H9 (cell line): ENCODE measurements at regions not wholly inside any gene's neighbourhood (a gene's known extent, or its start where the extent isn't known, plus 50 kb on each side); places are given as distances from the start of the nearest gene placed in this dataset.

Source experiments
- DNase-seq: peaks from one replicate; pipeline ENCODE4 v3.0.0-alpha.2; 2017
- H2AFZ ChIP-seq: one replicate; pipeline ENCODE4 v1.6.1; 2013; ENCODE audit warnings: mild to moderate bottlenecking, low read length, control low read depth, moderate library complexity
- H2AK5ac ChIP-seq: 2 replicates; pipeline ENCODE4 v1.6.1; 2013; ENCODE audit warnings: low read length, control low read depth, mixed read lengths; ENCODE audit not compliant: insufficient read length
- H2BK120ac ChIP-seq: one replicate; pipeline ENCODE4 v1.6.1; 2013; ENCODE audit warnings: low read depth, mild to moderate bottlenecking, low read length, control low read depth, inconsistent platforms; ENCODE audit not compliant: poor library complexity, severe bottlenecking
- H2BK12ac ChIP-seq: 2 replicates; pipeline ENCODE4 v1.6.1; 2013; ENCODE audit warnings: low read length, control low read depth, mixed read lengths, low read depth; ENCODE audit not compliant: insufficient read length
- H2BK15ac ChIP-seq: 2 replicates; pipeline ENCODE4 v1.6.1; 2013; ENCODE audit warnings: low read depth, low read length, control low read depth
- H2BK20ac ChIP-seq: one replicate; pipeline ENCODE4 v1.6.1; 2013; ENCODE audit warnings: low read depth, mild to moderate bottlenecking, low read length, control low read depth, inconsistent platforms; ENCODE audit not compliant: poor library complexity, severe bottlenecking
- H2BK5ac ChIP-seq: 2 replicates; pipeline ENCODE4 v1.6.1; 2013; ENCODE audit warnings: low read length, control low read depth, mixed read lengths; ENCODE audit not compliant: insufficient read length
- H3K14ac ChIP-seq: 2 replicates; pipeline ENCODE4 v1.6.1; 2013; ENCODE audit warnings: low read length, control low read depth; ENCODE audit not compliant: insufficient read depth
- H3K18ac ChIP-seq: 2 replicates; pipeline ENCODE4 v1.6.1; 2013; ENCODE audit warnings: low read depth, mild to moderate bottlenecking, mixed read lengths, low read length, control low read depth; ENCODE audit not compliant: insufficient read length
- H3K23ac ChIP-seq: 2 replicates; pipeline ENCODE4 v1.6.1; 2013; ENCODE audit warnings: low read length, control low read depth, mixed read lengths, low read depth; ENCODE audit not compliant: insufficient read length
- H3K23me2 ChIP-seq: 2 replicates; pipeline ENCODE4 v1.6.1; 2013; ENCODE audit warnings: low read depth, mild to moderate bottlenecking, mixed read lengths, low read length, control low read depth; ENCODE audit not compliant: insufficient read length, poor library complexity, severe bottlenecking
- H3K27ac ChIP-seq: 2 replicates; pipeline ENCODE4 v1.5.1; 2013; ENCODE audit warnings: low read length, control low read depth, mixed read lengths, low read depth; ENCODE audit not compliant: insufficient read length
- H3K27me3 ChIP-seq: 2 replicates; pipeline ENCODE4 v1.6.1; 2013; ENCODE audit warnings: low read length, control low read depth, inconsistent platforms; ENCODE audit not compliant: insufficient read depth
- H3K4ac ChIP-seq: 2 replicates; pipeline ENCODE4 v1.6.1; 2013; ENCODE audit warnings: low read depth, mild to moderate bottlenecking, control low read depth, inconsistent platforms, low read length, moderate library complexity
- H3K4me1 ChIP-seq: 2 replicates; pipeline ENCODE4 v1.6.1; 2013; ENCODE audit warnings: low read length, control low read depth, inconsistent platforms; ENCODE audit not compliant: insufficient read depth
- H3K4me2 ChIP-seq: 2 replicates; pipeline ENCODE4 v1.6.1; 2013; ENCODE audit warnings: low read length, control low read depth, mixed read lengths; ENCODE audit not compliant: insufficient read length, insufficient read depth
- H3K56ac ChIP-seq: 2 replicates; pipeline ENCODE4 v1.6.1; 2013; ENCODE audit warnings: low read depth, mild to moderate bottlenecking, mixed read lengths, low read length, control low read depth; ENCODE audit not compliant: insufficient read length
- H3K79me1 ChIP-seq: 2 replicates; pipeline ENCODE4 v1.6.1; 2013; ENCODE audit warnings: low read depth, mild to moderate bottlenecking, moderate library complexity, low read length, control low read depth, inconsistent platforms; ENCODE audit not compliant: insufficient read depth, poor library complexity, severe bottlenecking
- H3K79me2 ChIP-seq: 2 replicates; pipeline ENCODE4 v1.6.1; 2013; ENCODE audit warnings: low read length, control low read depth, inconsistent platforms; ENCODE audit not compliant: insufficient read depth
- H3K9ac ChIP-seq: 2 replicates; pipeline ENCODE4 v1.6.1; 2013; ENCODE audit warnings: low read length, control low read depth, mixed read lengths; ENCODE audit not compliant: insufficient read length; ENCODE audit errors: extremely low read depth
- H3K9me3 ChIP-seq: one replicate; pipeline ENCODE4 v1.6.1; 2013; ENCODE audit warnings: low read depth, low read length, inconsistent platforms; ENCODE audit not compliant: control insufficient read depth
- H3T11ph ChIP-seq: one replicate; pipeline ENCODE4 v1.6.1; 2013; ENCODE audit warnings: mild to moderate bottlenecking, low read length, control low read depth, inconsistent platforms
- H4K20me1 ChIP-seq: one replicate; pipeline ENCODE4 v1.6.1; 2013; ENCODE audit not compliant: control insufficient read depth, insufficient read length, insufficient read depth
- H4K5ac ChIP-seq: 2 replicates; pipeline ENCODE4 v1.6.1; 2013; ENCODE audit warnings: low read depth, mild to moderate bottlenecking, mixed read lengths, low read length, control low read depth; ENCODE audit not compliant: insufficient read length
- H4K8ac ChIP-seq: replicated peaks from 2 replicates; pipeline ENCODE4 v1.6.1; 2013; ENCODE audit warnings: low read length, control low read depth, mixed read lengths, low read depth; ENCODE audit not compliant: insufficient read length
- H4K91ac ChIP-seq: 2 replicates; pipeline ENCODE4 v1.6.1; 2013; ENCODE audit warnings: low read depth, mild to moderate bottlenecking, moderate library complexity, mixed read lengths, low read length, control low read depth; ENCODE audit not compliant: insufficient read length
- H3K27ac Mint-ChIP-seq, 3 experiments: 2 replicates in 2 of 3; 3 replicates in 1 of 3; pipeline ENCODE4 v1.8.0; 2020 to 2021; ENCODE audit warnings: mixed read lengths in 3 of 3, mild to moderate bottlenecking in 1 of 3, moderate library complexity in 1 of 3
- H3K27me3 Mint-ChIP-seq: 2 replicates; pipeline ENCODE4 v1.8.0; 2021; ENCODE audit warnings: low read depth, mild to moderate bottlenecking, moderate library complexity, mixed read lengths
- H3K36me3 Mint-ChIP-seq, 3 experiments: 2 replicates in 2 of 3; 3 replicates in 1 of 3; pipeline ENCODE4 v1.8.0; 2020 to 2021; ENCODE audit warnings: low read depth in 3 of 3, mixed read lengths in 3 of 3; ENCODE audit not compliant: insufficient read depth in 1 of 3
- H3K4me1 Mint-ChIP-seq, 2 experiments: 2 replicates each; pipeline ENCODE4 v1.8.0; 2020; ENCODE audit warnings: mixed read lengths in 2 of 2
- H3K4me3 Mint-ChIP-seq, 2 experiments: 2 replicates in 1 of 2; 3 replicates in 1 of 2; pipeline ENCODE4 v1.8.0; 2020 to 2021; ENCODE audit warnings: mild to moderate bottlenecking in 2 of 2, mixed read lengths in 2 of 2, moderate library complexity in 1 of 2
- H3K9me3 Mint-ChIP-seq, 2 experiments: 2 replicates in 1 of 2; 3 replicates in 1 of 2; pipeline ENCODE4 v1.8.0; 2020; ENCODE audit warnings: mild to moderate bottlenecking in 2 of 2, mixed read lengths in 2 of 2, moderate library complexity in 1 of 2
- WGBS: extraction: QIAGEN DNeasy Blood & Tissue Kit; methylation state at CpG from one replicate; pipeline ENCODE4 v1.1.7; 2013; ENCODE audit warnings: missing lambda C conversion rate, low lambda C conversion rate, mixed read lengths; ENCODE audit not compliant: insufficient read length; ENCODE audit errors: extremely low coverage; 5-methylcytosine and 5-hydroxymethylcytosine counted together
- TF ChIP-seq, protein P1 (sequence below): fragments of 200-600 bp; sonication (generic); conservative IDR thresholded peaks from 3 replicates; pipeline ENCODE4 v1.8.0; 2021; ENCODE audit warnings: antibody characterized with exemption, mild to moderate bottlenecking

DNA sequence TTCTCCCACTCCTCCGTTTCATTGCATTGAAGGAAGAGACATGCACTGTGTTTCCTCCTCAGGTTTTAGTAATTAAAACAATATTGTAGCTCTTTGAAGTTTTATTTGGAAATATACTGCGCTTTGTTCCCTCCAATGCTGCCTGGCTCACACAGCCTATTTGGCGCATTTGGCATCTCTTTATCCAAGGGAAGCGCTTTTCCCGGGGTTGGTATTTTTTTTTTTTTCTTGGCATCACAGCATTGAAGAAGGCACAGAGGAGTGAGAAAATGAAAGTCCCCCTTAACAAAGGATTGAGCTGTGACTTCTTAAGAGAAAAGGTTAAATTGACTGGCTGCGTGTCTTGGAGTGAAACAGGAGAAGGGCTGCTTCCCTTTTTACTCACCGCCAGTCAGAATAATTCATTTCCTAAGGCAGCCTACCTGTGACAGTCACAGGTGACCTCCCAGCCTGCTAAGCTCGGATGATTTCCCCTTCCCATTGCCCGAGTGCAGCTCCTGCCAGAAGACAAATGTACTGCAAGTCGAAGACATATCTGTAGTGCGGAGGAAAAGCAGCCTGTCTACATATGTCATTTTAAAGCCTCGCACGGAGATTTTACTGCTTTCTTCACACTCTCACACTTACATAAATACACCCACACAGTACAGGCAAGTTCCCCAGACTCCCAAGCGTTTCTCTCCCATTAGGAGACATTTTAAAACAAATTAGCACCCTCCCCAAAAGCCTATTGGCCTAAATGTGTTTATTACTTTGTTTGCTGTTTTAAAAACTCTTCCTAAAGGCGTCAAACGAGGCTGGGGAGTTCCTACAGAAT, 665.5 kb upstream of the ZNF608 start:
- no peaks in the 10 kb centered on the region for H4K20me1 ChIP-seq
- no peak overlapping the region for H2AK5ac ChIP-seq
- no peak overlapping the region for H3K27ac ChIP-seq
- peaks cover 67 to 70% of the 10 kb centered on the region in 2 experiments for H3K4me1 Mint-ChIP-seq
- H3K27me3 Mint-ChIP-seq, result no peaks in the 10 kb centered on the region
- peak overlapping the region; percentile 53 for H3K4me2 ChIP-seq
- H3K14ac ChIP-seq, result no peak overlapping the region
- H2BK5ac ChIP-seq, result no peak overlapping the region
- no peak overlapping the region for H3T11ph ChIP-seq
- no peak overlapping the region for H4K91ac ChIP-seq
- peak overlapping the region in 2 of 3 experiments; percentile 2 to 77; a peak in 6 of 7 replicates for H3K27ac Mint-ChIP-seq
- H2AFZ ChIP-seq, result no peak overlapping the region
- no peak overlapping the region for H3K4ac ChIP-seq
- peak overlapping the region; percentile 32 for H3K9ac ChIP-seq
- H3K56ac ChIP-seq, result no peak overlapping the region
- no peaks in the 10 kb centered on the region for H3K27me3 ChIP-seq
- no peak overlapping the region for H2BK20ac ChIP-seq
- peaks cover 10% of the 10 kb centered on the region for H3K4me1 ChIP-seq
- DNase-seq, result peak; percentile 70
- H3K18ac ChIP-seq, result no peak overlapping the region
- no peaks in the 10 kb centered on the region for H3K9me3 ChIP-seq
- WGBS, result no CpG with 5 or more reads among the region's 16 CpGs
- no peaks in the 10 kb centered on the region for H3K79me2 ChIP-seq
- no peaks in the 10 kb centered on the region for H3K36me3 Mint-ChIP-seq
- peak overlapping the region; percentile 8 to 21; a peak in 4 of 5 replicates for H3K4me3 Mint-ChIP-seq
- TF ChIP-seq, protein P1, sequence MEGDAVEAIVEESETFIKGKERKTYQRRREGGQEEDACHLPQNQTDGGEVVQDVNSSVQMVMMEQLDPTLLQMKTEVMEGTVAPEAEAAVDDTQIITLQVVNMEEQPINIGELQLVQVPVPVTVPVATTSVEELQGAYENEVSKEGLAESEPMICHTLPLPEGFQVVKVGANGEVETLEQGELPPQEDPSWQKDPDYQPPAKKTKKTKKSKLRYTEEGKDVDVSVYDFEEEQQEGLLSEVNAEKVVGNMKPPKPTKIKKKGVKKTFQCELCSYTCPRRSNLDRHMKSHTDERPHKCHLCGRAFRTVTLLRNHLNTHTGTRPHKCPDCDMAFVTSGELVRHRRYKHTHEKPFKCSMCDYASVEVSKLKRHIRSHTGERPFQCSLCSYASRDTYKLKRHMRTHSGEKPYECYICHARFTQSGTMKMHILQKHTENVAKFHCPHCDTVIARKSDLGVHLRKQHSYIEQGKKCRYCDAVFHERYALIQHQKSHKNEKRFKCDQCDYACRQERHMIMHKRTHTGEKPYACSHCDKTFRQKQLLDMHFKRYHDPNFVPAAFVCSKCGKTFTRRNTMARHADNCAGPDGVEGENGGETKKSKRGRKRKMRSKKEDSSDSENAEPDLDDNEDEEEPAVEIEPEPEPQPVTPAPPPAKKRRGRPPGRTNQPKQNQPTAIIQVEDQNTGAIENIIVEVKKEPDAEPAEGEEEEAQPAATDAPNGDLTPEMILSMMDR, result no peak
- no peak overlapping the region for H2BK12ac ChIP-seq
- no peak overlapping the region for H4K5ac ChIP-seq
- H2BK120ac ChIP-seq, result no peak overlapping the region
- H3K79me1 ChIP-seq, result no peaks in the 10 kb centered on the region
- H2BK15ac ChIP-seq, result no peak overlapping the region
- no peaks in the 10 kb centered on the region for H3K9me3 Mint-ChIP-seq
- H3K23ac ChIP-seq, result no peak overlapping the region
- no peaks in the 10 kb centered on the region for H3K23me2 ChIP-seq
- no peak overlapping the region for H4K8ac ChIP-seq
